Osteoblast (primary cell): ENCODE measurements at regions not wholly inside any gene's neighbourhood (a gene's known extent, or its start where the extent isn't known, plus 50 kb on each side); places are given as distances from the start of the nearest gene placed in this dataset.

Source experiments
- DNase-seq: peaks from one replicate; pipeline ENCODE4 v3.0.0; 2011; ENCODE audit warnings: low spot score, mixed read lengths; ENCODE audit not compliant: insufficient read length; ENCODE audit errors: missing footprints
- H2AFZ ChIP-seq: 2 replicates; pipeline ENCODE4 v1.6.0; 2011; ENCODE audit warnings: mild to moderate bottlenecking, low read length
- H3K27ac ChIP-seq: 2 replicates; pipeline ENCODE4 v1.5.1; 2011; ENCODE audit warnings: mild to moderate bottlenecking, low read depth, low read length, moderate library complexity
- H3K27me3 ChIP-seq: 2 replicates; pipeline ENCODE4 v1.6.0; 2012; ENCODE audit warnings: mild to moderate bottlenecking, control low read depth, inconsistent platforms, low read length, moderate library complexity; ENCODE audit not compliant: insufficient read depth
- H3K36me3 ChIP-seq: 2 replicates; pipeline ENCODE4 v1.5.1; 2011; ENCODE audit warnings: mild to moderate bottlenecking, low read length, control low read depth, moderate library complexity; ENCODE audit not compliant: insufficient read depth
- H3K4me1 ChIP-seq: 2 replicates; pipeline ENCODE4 v1.5.1; 2011; ENCODE audit warnings: mild to moderate bottlenecking, low read length, control low read depth, moderate library complexity; ENCODE audit not compliant: insufficient read depth
- H3K4me2 ChIP-seq: 2 replicates; pipeline ENCODE4 v1.6.0; 2011; ENCODE audit warnings: mild to moderate bottlenecking, low read length; ENCODE audit not compliant: insufficient read depth
- H3K4me3 ChIP-seq: fragments of 200-600 bp; sonication (generic); 3 replicates; pipeline ENCODE4 v1.5.1; 2012; ENCODE audit warnings: mild to moderate bottlenecking, low read length, inconsistent platforms; ENCODE audit not compliant: insufficient read depth
- H3K79me2 ChIP-seq: 2 replicates; pipeline ENCODE4 v1.6.0; 2012; ENCODE audit warnings: mild to moderate bottlenecking, low read length, control low read depth, inconsistent platforms; ENCODE audit not compliant: insufficient read depth
- H3K9me3 ChIP-seq: 2 replicates; pipeline ENCODE4 v1.5.1; 2011; ENCODE audit warnings: low read depth, low read length, control low read depth
- H4K20me1 ChIP-seq: 2 replicates; pipeline ENCODE4 v1.6.0; 2012; ENCODE audit warnings: mild to moderate bottlenecking, low read length, control low read depth; ENCODE audit not compliant: insufficient read depth
- CTCF ChIP-seq: IDR thresholded peaks from 2 replicates; pipeline ENCODE4 v1.5.1; 2011; ENCODE audit warnings: mild to moderate bottlenecking, low read depth, low read length, moderate library complexity; ENCODE audit errors: extremely low read depth

DNA sequence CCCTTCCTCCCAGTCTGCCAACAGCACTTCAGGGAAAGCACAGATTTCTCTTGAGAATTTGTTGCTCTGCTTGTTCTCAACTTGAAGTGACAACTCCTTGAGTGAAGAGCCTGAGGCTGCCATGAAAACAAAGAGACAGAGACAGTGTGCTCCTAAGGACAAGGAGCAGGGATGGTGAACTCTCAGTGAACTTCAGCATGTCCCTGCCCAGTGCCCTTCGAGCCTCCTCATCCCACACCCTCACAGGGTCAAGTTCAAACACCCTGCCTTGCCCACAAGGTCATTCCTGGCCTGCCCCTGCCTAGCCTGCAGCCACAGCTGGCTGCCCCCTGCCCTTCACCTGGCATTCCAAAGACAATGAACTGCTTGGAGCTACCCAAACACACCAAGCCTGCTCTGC lies 343.5 kb upstream of the KLHL29 start:
- Histone ChIP-seq H3K9me3 (no peaks in the 10 kb centered on the region), H3K4me3 (no peak overlapping the region), H3K4me1 (no peaks in the 10 kb centered on the region), H3K79me2 (no peaks in the 10 kb centered on the region), H3K27ac (no peak overlapping the region), H3K36me3 (no peaks in the 10 kb centered on the region), H2AFZ (no peak overlapping the region), H3K27me3 (no peaks in the 10 kb centered on the region), H4K20me1 (no peaks in the 10 kb centered on the region), H3K4me2 (no peak overlapping the region)
- no peak for DNase-seq
- no peak for TF ChIP-seq CTCF

DNA sequence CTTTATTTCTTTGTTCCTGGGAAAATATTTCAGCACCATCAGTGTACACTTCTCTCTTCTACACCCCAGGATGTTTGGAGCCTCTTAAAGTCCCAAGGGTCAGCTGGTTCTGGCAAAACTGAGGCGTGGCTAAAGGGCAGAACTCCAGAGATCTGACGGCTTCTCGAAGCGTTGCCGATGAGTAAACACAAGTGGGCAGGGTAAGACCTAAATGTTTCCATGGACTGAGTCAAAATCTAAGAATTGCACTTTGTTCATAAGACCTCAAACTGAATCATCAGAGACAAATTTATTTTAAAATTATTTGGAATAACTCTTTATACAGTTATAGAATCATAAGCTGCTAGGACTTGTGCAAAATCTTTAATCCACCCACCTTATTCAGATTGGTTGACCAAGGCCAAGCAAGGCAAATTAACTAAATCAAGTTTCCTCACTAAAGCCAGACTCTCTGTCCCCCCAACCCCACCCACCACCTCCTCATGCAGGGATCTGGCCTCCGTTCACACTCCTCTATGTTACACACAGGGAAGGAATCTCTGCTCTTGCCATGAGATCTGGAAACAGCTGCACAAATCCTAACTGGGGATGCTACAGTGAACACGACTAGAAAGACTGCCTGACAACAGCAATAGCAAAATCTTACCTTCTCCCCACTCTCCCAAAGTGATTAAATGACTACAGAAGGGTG lies 342.6 kb upstream of the KLHL29 start:
- Histone ChIP-seq H3K27ac (no peak overlapping the region), H2AFZ (no peak overlapping the region)

GRCh38 chr2:23050388-23050787 lies 334.6 kb upstream of the KLHL29 start:
- no peaks in the 10 kb centered on the region for H3K27me3 ChIP-seq
- H3K4me2 ChIP-seq, result no peak overlapping the region
- no peaks in the 10 kb centered on the region for H3K36me3 ChIP-seq
- H3K27ac ChIP-seq, result no peak overlapping the region
- TF ChIP-seq CTCF, result no peak
- peaks cover 4% of the 10 kb centered on the region for H3K9me3 ChIP-seq
- H2AFZ ChIP-seq, result no peak overlapping the region
- H3K79me2 ChIP-seq, result no peaks in the 10 kb centered on the region
- no peaks in the 10 kb centered on the region for H4K20me1 ChIP-seq
- H3K4me3 ChIP-seq, result no peak overlapping the region
- H3K4me1 ChIP-seq, result no peaks in the 10 kb centered on the region
- no peak for DNase-seq

More for the DNA sequence above, 342.6 kb upstream of the KLHL29 start:
- TF ChIP-seq CTCF, result no peak
- Histone ChIP-seq H3K27me3 (no peaks in the 10 kb centered on the region), H3K79me2 (no peaks in the 10 kb centered on the region), H3K9me3 (no peaks in the 10 kb centered on the region), H3K4me1 (no peaks in the 10 kb centered on the region), H3K4me2 (no peak overlapping the region), H3K4me3 (no peak overlapping the region), H4K20me1 (no peaks in the 10 kb centered on the region), H3K36me3 (no peaks in the 10 kb centered on the region)
- DNase-seq, result no peak

GRCh38 chr2:23053601-23054000 lies 331.4 kb upstream of the KLHL29 start:
- Histone ChIP-seq H3K27ac (no peak overlapping the region), H2AFZ (no peak overlapping the region), H3K4me2 (no peak overlapping the region), H3K79me2 (no peaks in the 10 kb centered on the region), H3K4me1 (no peaks in the 10 kb centered on the region), H3K36me3 (no peaks in the 10 kb centered on the region), H3K27me3 (no peaks in the 10 kb centered on the region), H3K9me3 (peaks cover 4% of the 10 kb centered on the region), H3K4me3 (no peak overlapping the region), H4K20me1 (no peaks in the 10 kb centered on the region)
- no peak for TF ChIP-seq CTCF
- no peak for DNase-seq
